Stimulated activated naive CD8-positive, alpha-beta T cell treated with anti-CD3 and anti-CD28 coated beads, Interleukin-15, Interleukin-2, amounts not matched to agents 100 ng/mL and 50 ng/mL, for 24 hours (primary cell): ENCODE measurements at regions not wholly inside any gene's neighbourhood (a gene's known extent, or its start where the extent isn't known, plus 50 kb on each side); places are given as distances from the start of the nearest gene placed in this dataset.
"Not testable (repeated sequence)": the region's sequence is repeated elsewhere in the genome, so short reads cannot be mapped to it uniquely, and the experiment has no call there.

Experiments
- H3K27ac Mint-ChIP-seq: one replicate; pipeline ENCODE4 v1.8.0; 2021; ENCODE audit warnings: mild to moderate bottlenecking, mixed read lengths
- H3K27me3 Mint-ChIP-seq: one replicate; pipeline ENCODE4 v1.8.0; 2021; ENCODE audit warnings: mixed read lengths
- H3K36me3 Mint-ChIP-seq: one replicate; pipeline ENCODE4 v1.8.0; 2021; ENCODE audit warnings: low read depth, mixed read lengths
- H3K4me1 Mint-ChIP-seq: one replicate; pipeline ENCODE4 v1.8.0; 2021; ENCODE audit warnings: low read depth, mixed read lengths
- H3K4me3 Mint-ChIP-seq: one replicate; pipeline ENCODE4 v1.8.0; 2021; ENCODE audit warnings: mild to moderate bottlenecking, mixed read lengths
- H3K9me3 Mint-ChIP-seq: one replicate; pipeline ENCODE4 v1.8.0; 2021; ENCODE audit warnings: mixed read lengths

- no peaks in the 10 kb centered on the region for H3K4me1 Mint-ChIP-seq
- H3K36me3 Mint-ChIP-seq = no peaks in the 10 kb centered on the region
- H3K27me3 Mint-ChIP-seq = peaks cover 4% of the 10 kb centered on the region
- no peak overlapping the region for H3K4me3 Mint-ChIP-seq
- no peak overlapping the region for H3K27ac Mint-ChIP-seq
- no peaks in the 10 kb centered on the region for H3K9me3 Mint-ChIP-seq
Observed at GRCh38 chr21:15932726-15933125, 202.9 kb downstream of the USP25 start.

- Mint-ChIP-seq H3K36me3 (no peaks in the 10 kb centered on the region), H3K9me3 (no peaks in the 10 kb centered on the region), H3K4me3 (no peak overlapping the region), H3K27me3 (no peaks in the 10 kb centered on the region), H3K27ac (no peak overlapping the region), H3K4me1 (no peaks in the 10 kb centered on the region)
Observed at GRCh38 chr21:15935530-15935929, 205.7 kb downstream of the USP25 start.

GRCh38 chr21:15943009-15943666, 213.4 kb downstream of the USP25 start:
- H3K27ac Mint-ChIP-seq = no peak overlapping the region
- H3K27me3 Mint-ChIP-seq = peaks cover 8% of the 10 kb centered on the region

GRCh38 chr21:15947677-15948076, 217.9 kb downstream of the USP25 start:
- peaks cover 21% of the 10 kb centered on the region for H3K9me3 Mint-ChIP-seq
- no peak overlapping the region for H3K27ac Mint-ChIP-seq
- H3K4me1 Mint-ChIP-seq = no peaks in the 10 kb centered on the region
- no peak overlapping the region for H3K4me3 Mint-ChIP-seq
- no peaks in the 10 kb centered on the region for H3K36me3 Mint-ChIP-seq
- H3K27me3 Mint-ChIP-seq = peaks cover 8% of the 10 kb centered on the region

More at GRCh38 chr21:15943009-15943666, 213.4 kb downstream of the USP25 start:
- Mint-ChIP-seq H3K4me3 (no peak overlapping the region), H3K4me1 (no peaks in the 10 kb centered on the region), H3K9me3 (no peaks in the 10 kb centered on the region), H3K36me3 (no peaks in the 10 kb centered on the region)

- peaks cover 44% of the 10 kb centered on the region for H3K9me3 Mint-ChIP-seq
- no peaks in the 10 kb centered on the region for H3K36me3 Mint-ChIP-seq
- H3K27me3 Mint-ChIP-seq = no peaks in the 10 kb centered on the region
Observed at GRCh38 chr21:15953551-15954116, 223.9 kb downstream of the USP25 start.

GRCh38 chr21:15964236-15964855, 234.6 kb downstream of the USP25 start:
- no peaks in the 10 kb centered on the region for H3K36me3 Mint-ChIP-seq

More at GRCh38 chr21:15953551-15954116, 223.9 kb downstream of the USP25 start:
- H3K4me3 Mint-ChIP-seq = no peak overlapping the region
- no peak overlapping the region for H3K27ac Mint-ChIP-seq
- no peaks in the 10 kb centered on the region for H3K4me1 Mint-ChIP-seq

GRCh38 chr21:15966231-15966630, 236.4 kb downstream of the USP25 start:
- Mint-ChIP-seq H3K27me3 (no peaks in the 10 kb centered on the region), H3K4me1 (no peaks in the 10 kb centered on the region), H3K9me3 (no peaks in the 10 kb centered on the region), H3K36me3 (no peaks in the 10 kb centered on the region), H3K27ac (no peak overlapping the region), H3K4me3 (no peak overlapping the region)

More at GRCh38 chr21:15964236-15964855, 234.6 kb downstream of the USP25 start:
- H3K27me3 Mint-ChIP-seq = no peaks in the 10 kb centered on the region
- H3K4me1 Mint-ChIP-seq = no peaks in the 10 kb centered on the region
- H3K27ac Mint-ChIP-seq = no peak overlapping the region
- no peak overlapping the region for H3K4me3 Mint-ChIP-seq
- H3K9me3 Mint-ChIP-seq = no peaks in the 10 kb centered on the region

GRCh38 chr21:15966651-15967050, 236.9 kb downstream of the USP25 start:
- Mint-ChIP-seq H3K4me1 (no peaks in the 10 kb centered on the region), H3K9me3 (no peaks in the 10 kb centered on the region), H3K27me3 (no peaks in the 10 kb centered on the region), H3K27ac (no peak overlapping the region), H3K4me3 (no peak overlapping the region), H3K36me3 (no peaks in the 10 kb centered on the region)

GRCh38 chr21:15967661-15968060, 237.9 kb downstream of the USP25 start:
- H3K27ac Mint-ChIP-seq = no peak overlapping the region
- H3K27me3 Mint-ChIP-seq = no peaks in the 10 kb centered on the region

GRCh38 chr21:15968776-15969310, 239.1 kb downstream of the USP25 start:
- Mint-ChIP-seq H3K4me3 (no peak overlapping the region), H3K27ac (no peak overlapping the region), H3K9me3 (no peaks in the 10 kb centered on the region), H3K27me3 (no peaks in the 10 kb centered on the region), H3K36me3 (no peaks in the 10 kb centered on the region), H3K4me1 (no peaks in the 10 kb centered on the region)

More at GRCh38 chr21:15967661-15968060, 237.9 kb downstream of the USP25 start:
- H3K4me3 Mint-ChIP-seq = no peak overlapping the region
- H3K9me3 Mint-ChIP-seq = no peaks in the 10 kb centered on the region
- no peaks in the 10 kb centered on the region for H3K36me3 Mint-ChIP-seq
- H3K4me1 Mint-ChIP-seq = no peaks in the 10 kb centered on the region

- H3K9me3 Mint-ChIP-seq = no peaks in the 10 kb centered on the region
- no peaks in the 10 kb centered on the region for H3K4me1 Mint-ChIP-seq
- no peaks in the 10 kb centered on the region for H3K36me3 Mint-ChIP-seq
- no peak overlapping the region for H3K27ac Mint-ChIP-seq
- H3K27me3 Mint-ChIP-seq = no peaks in the 10 kb centered on the region
- no peak overlapping the region for H3K4me3 Mint-ChIP-seq
Observed at GRCh38 chr21:15976807-15977206, 247.0 kb downstream of the USP25 start.

GRCh38 chr21:15978215-15978738, 248.5 kb downstream of the USP25 start:
- H3K27ac Mint-ChIP-seq = no peak overlapping the region
- no peaks in the 10 kb centered on the region for H3K9me3 Mint-ChIP-seq
- H3K27me3 Mint-ChIP-seq = no peaks in the 10 kb centered on the region
- H3K4me1 Mint-ChIP-seq = no peaks in the 10 kb centered on the region
- no peaks in the 10 kb centered on the region for H3K36me3 Mint-ChIP-seq
- no peak overlapping the region for H3K4me3 Mint-ChIP-seq

- not testable (repeated sequence) for H3K36me3 Mint-ChIP-seq, H3K4me1 Mint-ChIP-seq, H3K27ac Mint-ChIP-seq, H3K27me3 Mint-ChIP-seq, H3K9me3 Mint-ChIP-seq, H3K4me3 Mint-ChIP-seq
Observed at GRCh38 chr21:15979493-15979892, 249.7 kb downstream of the USP25 start.

- Mint-ChIP-seq H3K27me3 (no peaks in the 10 kb centered on the region), H3K9me3 (no peaks in the 10 kb centered on the region), H3K4me3 (no peak overlapping the region), H3K4me1 (no peaks in the 10 kb centered on the region), H3K36me3 (no peaks in the 10 kb centered on the region), H3K27ac (no peak overlapping the region)
Observed at GRCh38 chr21:15986277-15986676, 256.5 kb downstream of the USP25 start.

GRCh38 chr21:15992171-15992570, 262.4 kb downstream of the USP25 start:
- peaks cover 7% of the 10 kb centered on the region for H3K27me3 Mint-ChIP-seq
- H3K9me3 Mint-ChIP-seq = no peaks in the 10 kb centered on the region
- H3K4me1 Mint-ChIP-seq = no peaks in the 10 kb centered on the region
- no peak overlapping the region for H3K27ac Mint-ChIP-seq
- H3K4me3 Mint-ChIP-seq = no peak overlapping the region
- no peaks in the 10 kb centered on the region for H3K36me3 Mint-ChIP-seq
